ENCODE measurements at regions not wholly inside any gene's neighbourhood (a gene's known extent, or its start where the extent isn't known, plus 50 kb on each side); places are given as distances from the start of the nearest gene placed in this dataset.
"Not testable (repeated sequence)": the region's sequence is repeated elsewhere in the genome, so short reads cannot be mapped to it uniquely, and the experiment has no call there.

GRCh38 chr15:46938169-46938568 lies 779.1 kb upstream of the SEMA6D start:
- no peak for DNase-seq (ENCODE audit: low read depth in 2 of 2)

GRCh38 chr15:46941241-46941640 lies 776.1 kb upstream of the SEMA6D start:
- DNase-seq (ENCODE audit: low read depth in 2 of 2), result no peak

GRCh38 chr15:46946953-46947352 lies 770.4 kb upstream of the SEMA6D start:
- DNase-seq (ENCODE audit: low read depth in 2 of 2), result no peak

DNA sequence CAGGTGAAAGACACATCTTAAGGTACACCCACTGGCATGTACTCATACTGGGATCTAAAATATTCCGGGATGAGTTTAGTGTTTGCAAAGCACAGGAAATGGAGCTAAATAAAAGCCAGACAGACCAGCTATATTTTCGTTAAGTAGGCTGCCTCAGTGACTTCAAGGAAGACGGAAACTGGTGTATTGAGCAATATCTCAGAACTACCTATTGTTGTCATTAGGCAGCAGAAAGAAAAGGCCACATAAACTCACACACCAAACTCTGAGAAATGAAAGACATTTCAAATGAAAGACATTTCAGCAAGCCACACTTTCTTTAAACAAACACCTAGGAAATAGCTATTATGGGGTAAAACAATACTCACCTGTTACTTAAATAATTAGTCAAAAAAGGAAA lies 761.7 kb upstream of the SEMA6D start:
- no peak for DNase-seq (ENCODE audit: low read depth in 2 of 2)

DNA sequence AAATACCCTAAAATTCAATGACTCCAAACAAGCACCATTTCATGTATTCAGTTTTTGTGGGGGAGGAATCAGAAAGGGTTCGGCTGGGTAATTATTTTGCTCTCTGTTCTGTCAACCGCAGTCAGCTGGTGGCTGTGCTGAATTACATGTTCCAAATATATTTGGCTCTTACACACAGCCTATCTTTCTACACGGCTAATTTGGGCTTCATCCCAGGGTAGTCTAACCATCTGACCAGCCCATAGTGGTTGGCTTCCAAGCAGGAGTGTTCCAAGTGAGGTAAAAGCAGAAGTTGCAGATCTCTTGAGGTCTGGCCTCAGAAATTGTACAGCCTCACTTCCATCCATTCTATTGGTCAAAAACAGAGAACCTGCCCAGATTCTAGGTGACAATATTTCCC lies 760.8 kb upstream of the SEMA6D start:
- DNase-seq (ENCODE audit: low read depth in 2 of 2), result no peak

DNA sequence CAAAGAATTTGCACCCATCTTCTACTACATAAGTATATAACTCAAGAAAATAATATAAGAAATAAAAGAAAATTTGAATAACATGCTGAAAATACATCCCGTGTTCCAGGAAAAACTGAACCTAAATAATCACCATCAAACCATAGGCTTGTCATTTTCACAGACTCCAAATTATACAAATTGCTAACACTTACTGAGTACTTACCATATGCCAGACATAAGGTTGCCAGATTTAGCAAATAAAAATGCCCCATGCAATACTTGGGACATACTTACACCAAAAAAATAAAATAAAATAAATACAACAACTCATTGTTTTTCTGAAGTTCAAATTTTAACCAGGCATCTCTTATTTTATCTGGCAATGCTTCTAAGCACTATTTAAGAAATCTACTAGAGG lies 760.4 kb upstream of the SEMA6D start:
- DNase-seq (ENCODE audit: low read depth in 2 of 2), result no peak

GRCh38 chr15:46960581-46960980 lies 756.7 kb upstream of the SEMA6D start:
- DNase-seq (ENCODE audit: low read depth in 2 of 2), result no peak

- DNase-seq (ENCODE audit: low read depth in 2 of 2), result no peak
These were observed 755.5 kb upstream of the SEMA6D start for GRCh38 chr15:46961795-46962194.

GRCh38 chr15:46988055-46988454 lies 729.2 kb upstream of the SEMA6D start:
- DNase-seq (ENCODE audit: low read depth in 2 of 2), result not testable (repeated sequence)

- DNase-seq (ENCODE audit: low read depth in 2 of 2), result no peak
These were observed 720.9 kb upstream of the SEMA6D start for GRCh38 chr15:46996359-46996758.

DNA sequence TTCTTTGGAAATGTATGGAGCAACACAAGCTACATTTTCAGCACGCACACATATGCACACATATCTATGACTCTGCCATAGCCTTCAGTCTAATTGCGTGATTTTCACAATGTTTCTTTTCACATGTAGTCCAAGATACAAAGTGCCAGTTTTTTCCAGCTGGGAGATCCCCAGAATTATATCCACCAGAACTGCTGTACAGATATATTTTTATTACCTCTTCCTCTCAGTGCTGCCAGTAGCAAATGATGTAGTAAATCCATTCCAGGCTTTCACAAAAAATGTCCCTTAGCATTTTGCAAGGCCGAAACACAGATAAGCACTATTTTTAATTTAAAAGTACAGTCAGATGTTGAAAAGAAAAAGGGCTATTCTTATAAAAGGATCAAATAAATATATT lies 719.8 kb upstream of the SEMA6D start:
- DNase-seq (ENCODE audit: low read depth in 2 of 2), result no peak

GRCh38 chr15:47003568-47003967 lies 713.7 kb upstream of the SEMA6D start:
- no peak for DNase-seq (ENCODE audit: low read depth in 2 of 2)

DNA sequence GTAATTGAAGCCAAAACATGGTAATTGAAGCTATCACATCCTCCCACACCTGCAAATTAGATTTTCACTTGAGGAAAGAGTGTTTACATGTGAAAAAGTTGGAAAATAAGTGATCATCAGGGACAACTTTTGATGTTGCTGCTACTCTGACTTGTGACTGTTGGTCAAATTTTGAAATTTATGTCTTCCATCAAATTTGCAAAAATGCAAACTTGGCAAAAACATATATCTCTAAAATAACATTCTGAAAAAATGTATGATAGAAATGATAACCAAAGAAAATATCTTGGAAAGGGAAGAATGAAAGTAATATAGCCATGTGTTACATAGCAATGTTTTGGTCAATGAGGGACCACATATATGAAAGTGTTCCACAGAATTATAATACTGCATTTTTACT lies 703.9 kb upstream of the SEMA6D start:
- DNase-seq (ENCODE audit: low read depth in 2 of 2), result no peak

GRCh38 chr15:47027322-47027946 lies 689.9 kb upstream of the SEMA6D start:
- DNase-seq (ENCODE audit: low read depth in 2 of 2), result no peak

DNA sequence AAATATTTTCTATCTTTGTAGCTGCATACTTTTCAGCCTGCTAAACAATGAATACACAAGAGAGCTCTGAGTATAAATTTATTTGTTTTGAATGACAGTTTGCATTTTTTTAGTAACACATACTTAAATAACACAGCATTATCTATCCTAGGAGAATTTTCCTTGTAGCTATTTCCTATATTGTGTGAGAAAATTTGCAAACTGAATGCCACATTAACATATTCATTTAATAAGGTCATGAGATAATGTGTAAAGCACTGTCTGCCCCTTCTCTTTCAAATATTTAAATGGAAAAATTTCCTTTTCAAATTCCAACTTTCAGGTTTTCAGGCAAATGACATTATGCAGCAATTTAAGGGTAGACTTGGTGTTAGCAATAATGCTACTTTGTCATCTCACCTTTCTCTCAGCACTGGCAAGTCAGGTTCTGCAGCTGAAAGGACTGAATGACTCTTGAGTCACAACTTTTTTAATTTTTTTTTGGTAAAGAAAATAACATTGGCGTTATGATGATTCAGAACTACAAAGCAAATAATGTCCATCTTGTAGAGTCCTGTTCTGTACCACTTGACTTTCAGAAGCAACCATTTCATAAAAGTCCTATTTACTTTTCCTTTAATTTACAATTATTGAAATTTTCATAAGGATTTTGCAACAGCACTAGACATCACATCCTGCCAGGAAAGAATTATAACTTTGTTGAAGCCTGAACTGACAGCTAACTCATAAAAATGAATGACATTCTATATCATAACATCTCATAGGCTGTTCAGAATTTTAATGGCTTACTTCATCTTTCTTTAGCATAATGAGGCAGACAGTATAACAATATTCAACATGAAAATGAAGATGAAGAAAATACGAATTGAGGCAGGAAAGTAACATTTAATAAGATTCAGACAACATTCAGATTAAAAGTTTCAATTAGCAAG lies 681.6 kb upstream of the SEMA6D start:
- no peak for DNase-seq (ENCODE audit: low read depth in 2 of 2)

GRCh38 chr15:47037003-47037402 lies 680.3 kb upstream of the SEMA6D start:
- no peak for DNase-seq (ENCODE audit: low read depth in 2 of 2)

- no peak for DNase-seq (ENCODE audit: low read depth in 2 of 2)
These were observed 678.1 kb upstream of the SEMA6D start for GRCh38 chr15:47039225-47039624.

DNA sequence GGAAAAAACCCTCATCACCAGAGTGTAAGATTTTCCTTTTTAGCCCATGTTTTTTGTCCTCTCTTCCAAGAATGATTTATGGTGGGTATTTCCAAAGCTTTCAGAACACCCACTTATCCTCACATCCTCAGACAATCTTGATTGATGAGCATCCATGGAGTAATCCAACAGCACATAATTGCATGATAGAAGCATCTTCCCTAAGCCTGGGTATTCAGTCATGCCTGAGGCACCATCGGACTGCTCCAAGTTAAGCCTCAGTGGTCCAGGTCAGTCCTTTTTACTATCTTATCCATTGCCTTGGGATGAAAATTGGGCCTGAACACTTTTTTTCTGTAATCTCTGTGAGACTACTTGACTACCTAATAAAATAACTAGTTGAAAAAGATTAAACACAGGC lies 676.0 kb upstream of the SEMA6D start:
- DNase-seq (ENCODE audit: low read depth in 2 of 2), result no peak

DNA sequence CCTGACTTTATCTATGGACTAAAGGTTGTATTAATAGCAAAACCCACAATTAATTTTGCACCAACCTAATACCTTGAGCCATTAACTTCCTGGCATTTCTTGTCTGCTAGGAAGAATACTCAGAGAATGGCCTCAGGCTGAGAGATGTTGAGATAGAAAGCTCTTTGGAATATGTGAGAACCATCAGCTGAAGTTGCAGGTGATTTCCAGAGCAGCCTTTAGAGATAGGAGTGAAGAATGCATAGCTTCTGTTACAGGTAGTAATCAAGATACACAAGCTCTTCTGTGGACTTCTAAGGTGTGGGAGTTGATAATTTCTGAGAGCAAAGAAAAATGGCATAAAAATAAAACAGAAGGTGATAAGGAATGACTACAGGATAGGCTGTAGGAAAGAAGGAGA lies 669.3 kb upstream of the SEMA6D start:
- DNase-seq (ENCODE audit: low read depth in 2 of 2), result not testable (repeated sequence)

- no peak for DNase-seq (ENCODE audit: low read depth in 2 of 2)
These were observed 650.9 kb upstream of the SEMA6D start for GRCh38 chr15:47066392-47066791.

DNA sequence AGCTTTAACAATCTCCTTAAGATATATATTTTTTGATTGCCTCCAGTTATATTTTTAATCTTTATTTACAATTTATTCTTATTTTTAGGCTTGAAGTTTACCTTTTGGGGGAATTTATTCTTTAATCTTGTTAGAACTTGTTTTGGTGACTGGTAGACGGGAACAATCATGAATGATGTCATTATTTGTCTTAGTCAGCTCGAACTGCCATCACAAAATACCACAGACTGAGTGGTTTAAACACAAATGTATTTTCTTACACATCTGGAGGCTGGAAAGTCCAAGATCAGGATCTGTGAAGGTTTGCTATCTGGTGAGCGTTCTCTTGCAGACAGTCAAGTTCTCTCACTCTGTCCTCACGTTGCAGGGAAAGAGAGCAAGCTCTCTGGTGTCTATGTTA lies 639.5 kb upstream of the SEMA6D start:
- not testable (repeated sequence) for DNase-seq (ENCODE audit: low read depth in 2 of 2)

GRCh38 chr15:47095833-47096232 lies 621.5 kb upstream of the SEMA6D start:
- no peak for DNase-seq (ENCODE audit: low read depth in 2 of 2)

GRCh38 chr15:47098526-47098925 lies 618.8 kb upstream of the SEMA6D start:
- DNase-seq (ENCODE audit: low read depth in 2 of 2), result not testable (repeated sequence)
